ENCODE measurements at regions not wholly inside any gene's neighbourhood (a gene's known extent, or its start where the extent isn't known, plus 50 kb on each side); places are given as distances from the start of the nearest gene placed in this dataset.

GRCh38 chr2:226023946-226024345 lies 624.4 kb downstream of the NYAP2 start:
- no peak for DNase-seq (ENCODE audit: low spot score)
- H3K4me1 ChIP-seq (ENCODE audit: control insufficient read depth in 4 of 4, insufficient read depth in 4 of 4, low read length in 3 of 4), result no peaks in the 10 kb centered on the region
- no peak for TF ChIP-seq YY1 (IDR thresholded peaks at IDR 0.05)
- TF ChIP-seq GABPA (IDR thresholded peaks at IDR 0.05 in 1 of 2, conservative IDR thresholded peaks at IDR 0.05 in 1 of 2), result no peak
- TF ChIP-seq MAX (IDR thresholded peaks at IDR 0.05), result no peak
- TF ChIP-seq JUND (IDR thresholded peaks at IDR 0.05), result no peak
- TF ChIP-seq RXRA (IDR thresholded peaks at IDR 0.05), result no peak
- TF ChIP-seq HNF4G (IDR thresholded peaks at IDR 0.05), result no peak
- TF ChIP-seq FOXA2 (IDR thresholded peaks at IDR 0.05), result no peak
- TF ChIP-seq NR2F2 (IDR thresholded peaks at IDR 0.05), result no peak
- no peak for TF ChIP-seq FOXA1 (IDR thresholded peaks at IDR 0.05)
- TF ChIP-seq REST (IDR thresholded peaks at IDR 0.05), result no peak
- H3K36me3 ChIP-seq (ENCODE audit: control insufficient read depth in 4 of 4, insufficient read depth in 3 of 4, low read depth in 1 of 4, low read length in 3 of 4), result no peaks in the 10 kb centered on the region
- H3K4me3 ChIP-seq (ENCODE audit: low read depth in 1 of 3, low read length in 3 of 3), result no peak overlapping the region
- no peak overlapping the region for H3K27ac ChIP-seq (ENCODE audit: low read depth in 1 of 2, low read length in 2 of 2)
- no peaks in the 10 kb centered on the region for H3K9me3 ChIP-seq (ENCODE audit: control insufficient read depth in 4 of 4, low read length in 3 of 4)
- no peak overlapping the region for H3K9ac ChIP-seq (ENCODE audit: low read depth in 1 of 2, low read length in 2 of 2)
- H3K27me3 ChIP-seq (ENCODE audit: control insufficient read depth in 4 of 4, insufficient read depth in 4 of 4, low read length in 3 of 4), result no peaks in the 10 kb centered on the region

- Histone ChIP-seq H3K4me3 (ENCODE audit: low read depth in 1 of 3, low read length in 3 of 3) (no peak overlapping the region), H3K4me1 (ENCODE audit: control insufficient read depth in 4 of 4, insufficient read depth in 4 of 4, low read length in 3 of 4) (no peaks in the 10 kb centered on the region), H3K27me3 (ENCODE audit: control insufficient read depth in 4 of 4, insufficient read depth in 4 of 4, low read length in 3 of 4) (no peaks in the 10 kb centered on the region), H3K9me3 (ENCODE audit: control insufficient read depth in 4 of 4, low read length in 3 of 4) (peaks cover 0 to 3% (median 0%) of the 10 kb centered on the region in 4 donors), H3K9ac (ENCODE audit: low read depth in 1 of 2, low read length in 2 of 2) (no peak overlapping the region), H3K36me3 (ENCODE audit: control insufficient read depth in 4 of 4, insufficient read depth in 3 of 4, low read depth in 1 of 4, low read length in 3 of 4) (no peaks in the 10 kb centered on the region), H3K27ac (ENCODE audit: low read depth in 1 of 2, low read length in 2 of 2) (no peak overlapping the region)
- TF ChIP-seq RAD21 (IDR thresholded peaks at IDR 0.05) (peak in 1 of 2 donors; percentile 11), GABPA (IDR thresholded peaks at IDR 0.05 in 1 of 2, conservative IDR thresholded peaks at IDR 0.05 in 1 of 2) (no peak), EGR1 (IDR thresholded peaks at IDR 0.05; ENCODE audit: low read depth in 2 of 2) (no peak), TAF1 (conservative IDR thresholded peaks at IDR 0.05) (no peak), MAX (IDR thresholded peaks at IDR 0.05) (no peak)
- WGBS, result 61% methylated on average over 5 of the region's 5 CpGs
- DNase-seq (ENCODE audit: low spot score), result no peak
Observed at GRCh38 chr2:226023383-226023782, 623.9 kb downstream of the NYAP2 start.

GRCh38 chr2:226020956-226021355 lies 621.4 kb downstream of the NYAP2 start:
- no peak for TF ChIP-seq MAX (IDR thresholded peaks at IDR 0.05)
- TF ChIP-seq NR2F2 (IDR thresholded peaks at IDR 0.05), result no peak
- TF ChIP-seq RXRA (IDR thresholded peaks at IDR 0.05), result no peak
- TF ChIP-seq FOXA2 (IDR thresholded peaks at IDR 0.05), result no peak
- TF ChIP-seq HNF4G (IDR thresholded peaks at IDR 0.05), result no peak
- no peak for TF ChIP-seq CTCF (IDR thresholded peaks at IDR 0.05; ENCODE audit: low read depth, low read length, missing input control)
- TF ChIP-seq HNF4A (conservative IDR thresholded peaks at IDR 0.05), result no peak
- peaks cover 0 to 5% (median 0%) of the 10 kb centered on the region in 4 donors for H3K9me3 ChIP-seq (ENCODE audit: control insufficient read depth in 4 of 4, low read length in 3 of 4)
- no peak for DNase-seq (ENCODE audit: low spot score)
- H3K4me1 ChIP-seq (ENCODE audit: control insufficient read depth in 4 of 4, insufficient read depth in 4 of 4, low read length in 3 of 4), result no peaks in the 10 kb centered on the region
- H3K36me3 ChIP-seq (ENCODE audit: control insufficient read depth in 4 of 4, insufficient read depth in 3 of 4, low read depth in 1 of 4, low read length in 3 of 4), result no peaks in the 10 kb centered on the region
- H3K27me3 ChIP-seq (ENCODE audit: control insufficient read depth in 4 of 4, insufficient read depth in 4 of 4, low read length in 3 of 4), result no peaks in the 10 kb centered on the region
- H3K27ac ChIP-seq (ENCODE audit: low read depth in 1 of 2, low read length in 2 of 2), result no peak overlapping the region
- H3K4me3 ChIP-seq (ENCODE audit: low read depth in 1 of 3, low read length in 3 of 3), result no peak overlapping the region
- H3K9ac ChIP-seq (ENCODE audit: low read depth in 1 of 2, low read length in 2 of 2), result no peak overlapping the region
- 97% methylated on average over 1 of the region's 1 CpG for WGBS

All from liver (tissue), 8 donors.